ENCODE measurements at regions not wholly inside any gene's neighbourhood (a gene's known extent, or its start where the extent isn't known, plus 50 kb on each side); places are given as distances from the start of the nearest gene placed in this dataset.

DNA sequence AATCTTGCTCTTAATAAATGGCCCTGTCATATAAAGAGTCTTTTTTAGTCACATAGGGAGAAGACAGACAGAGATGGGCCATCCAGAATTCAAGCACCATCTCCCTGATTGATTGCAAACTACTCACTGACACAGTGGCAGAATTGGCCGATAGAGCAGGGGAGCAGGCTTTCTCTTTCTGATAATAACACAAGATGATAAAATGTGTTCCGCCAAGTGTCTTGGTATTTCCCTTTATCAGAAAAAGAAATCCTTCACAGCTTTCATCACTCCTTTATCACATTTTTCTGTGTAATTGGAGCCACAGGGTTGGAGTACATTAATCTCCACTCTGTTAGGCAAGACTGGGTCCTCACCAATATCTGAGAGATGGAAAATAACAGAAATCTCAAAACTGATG is 406.0 kb downstream of the TMEM135 start:
- no peak for TF ChIP-seq POLR2A (IDR thresholded peaks at IDR 0.05)
- TF ChIP-seq CTCF (IDR thresholded peaks at IDR 0.05), result no peak
